NB4 (cell line): ENCODE measurements at regions not wholly inside any gene's neighbourhood (a gene's known extent, or its start where the extent isn't known, plus 50 kb on each side); places are given as distances from the start of the nearest gene placed in this dataset.

ENCODE experiments used
- CTCF ChIP-seq: IDR thresholded peaks from one replicate; pipeline ENCODE4 v1.5.1; 2012; ENCODE audit warnings: low read depth, low read length
- MAX ChIP-seq: IDR thresholded peaks from 2 replicates; pipeline ENCODE4 v1.6.1; 2011; ENCODE audit warnings: low read depth, low read length
- MYC ChIP-seq: IDR thresholded peaks from 2 replicates; pipeline ENCODE4 v1.6.1; 2011; ENCODE audit warnings: low read depth, low read length
- POLR2A ChIP-seq: IDR thresholded peaks from 2 replicates; pipeline ENCODE4 v1.6.1; 2011; ENCODE audit warnings: mild to moderate bottlenecking; ENCODE audit not compliant: insufficient read length; ENCODE audit errors: extremely low read depth

- no peak for TF ChIP-seq POLR2A
- TF ChIP-seq CTCF, result no peak
- no peak for TF ChIP-seq MAX
- no peak for TF ChIP-seq MYC
Observed at GRCh38 chr4:145347684-145348083, 134.0 kb upstream of the SMAD1 start.
